H1 (cell line): ENCODE measurements at regions not wholly inside any gene's neighbourhood (a gene's known extent, or its start where the extent isn't known, plus 50 kb on each side); places are given as distances from the start of the nearest gene placed in this dataset.
A peak's percentile ranks its signal among the peaks of the same experiment; 100 is the strongest.

Experiments
- CTCF ChIA-PET: fragments of 300-600 bp; sonication (Branson Sonifier 250); formaldehyde crosslinking; loops from one replicate; lab custom pipeline; 2021; ENCODE audit not compliant: partially characterized antibody; lab: Charles Lee
- POLR2A ChIA-PET: fragments of 300-600 bp; sonication (Branson Sonifier 250); formaldehyde crosslinking; loops from one replicate; lab custom pipeline; 2021; ENCODE audit warnings: inconsistent platforms; ENCODE audit not compliant: partially characterized antibody; lab: Charles Lee
- DNase-seq, 2 experiments: peaks; one replicate each; pipeline versions ENCODE4 v3.0.0 to v3.0.0-alpha.2; 2010 to 2022; ENCODE audit warnings: low spot score in 2 of 2, low read depth in 1 of 2, mixed read lengths in 1 of 2
- FAIRE-seq: peaks from 2 replicates; lab custom pipeline; 2011; peaks lifted over from hg19 to GRCh38; lab: Jason Lieb, UNC
- H2AFZ ChIP-seq: 2 replicates; pipeline ENCODE4 v1.8.1; 2012; ENCODE audit warnings: low read length, inconsistent platforms
- H2AK5ac ChIP-seq: 2 replicates; pipeline ENCODE4 v1.6.1; 2013; ENCODE audit warnings: low read depth, low read length
- H2BK120ac ChIP-seq: replicated peaks from 2 replicates; pipeline ENCODE3; 2013; ENCODE audit warnings: low read depth, low read length, inconsistent platforms
- H2BK12ac ChIP-seq: 2 replicates; pipeline ENCODE4 v1.6.1; 2013; ENCODE audit warnings: low read depth, low read length
- H2BK15ac ChIP-seq: 2 replicates; pipeline ENCODE4 v1.6.1; 2013; ENCODE audit warnings: low read length
- H2BK20ac ChIP-seq: 2 replicates; pipeline ENCODE4 v1.6.1; 2013; ENCODE audit warnings: low read length
- H2BK5ac ChIP-seq: 2 replicates; pipeline ENCODE4 v1.6.1; 2013; ENCODE audit warnings: low read depth, low read length
- H3K14ac ChIP-seq: 2 replicates; pipeline ENCODE4 v1.6.1; 2013; ENCODE audit warnings: inconsistent platforms; ENCODE audit not compliant: insufficient read length
- H3K18ac ChIP-seq: 2 replicates; pipeline ENCODE4 v1.6.1; 2013; ENCODE audit warnings: low read length; ENCODE audit errors: extremely low read depth
- H3K23ac ChIP-seq: 2 replicates; pipeline ENCODE4 v1.6.1; 2013; ENCODE audit warnings: inconsistent platforms; ENCODE audit not compliant: insufficient read length
- H3K23me2 ChIP-seq: 2 replicates; pipeline ENCODE4 v1.6.1; 2013; ENCODE audit warnings: low read depth, low read length
- H3K27ac ChIP-seq: 2 replicates; pipeline ENCODE4 v1.6.1; 2011; ENCODE audit warnings: low read depth, low read length, inconsistent platforms
- H3K27me3 ChIP-seq, 4 experiments: replicated peaks in 1 of 4; 1 replicate in 1 of 4; 2 replicates in 3 of 4; pipeline versions ENCODE4 v1.6.1 to v1.8.1; 2011 to 2013; ENCODE audit warnings: low read length in 3 of 4, mild to moderate bottlenecking in 3 of 4, inconsistent platforms in 2 of 4, mixed read lengths in 2 of 4, moderate library complexity in 1 of 4; ENCODE audit not compliant: control insufficient read depth in 3 of 4, insufficient read depth in 3 of 4; ENCODE audit errors: extremely low read depth in 1 of 4
- H3K36me3 ChIP-seq, 4 experiments: 2 replicates each; pipeline versions ENCODE4 v1.6.1 to v1.8.1; 2011 to 2013; ENCODE audit warnings: mild to moderate bottlenecking in 4 of 4, low read length in 3 of 4, moderate library complexity in 2 of 4, control low read depth in 1 of 4, inconsistent platforms in 1 of 4; ENCODE audit not compliant: insufficient read depth in 4 of 4, control insufficient read depth in 2 of 4
- H3K4ac ChIP-seq: replicated peaks from 2 replicates; pipeline ENCODE3; 2013; ENCODE audit warnings: low read length, low read depth, mixed read lengths, inconsistent platforms; ENCODE audit not compliant: insufficient read length
- H3K4me1 ChIP-seq, 4 experiments: replicated peaks in 1 of 4; 1 replicate in 1 of 4; 2 replicates in 3 of 4; pipeline versions ENCODE4 v1.6.1 to v1.8.1; 2011 to 2013; ENCODE audit warnings: low read length in 3 of 4, inconsistent platforms in 2 of 4, mixed read lengths in 1 of 4; ENCODE audit not compliant: insufficient read depth in 4 of 4, control insufficient read depth in 3 of 4
- H3K4me2 ChIP-seq, 2 experiments: 2 replicates each; pipeline versions ENCODE4 v1.6.1 to v1.8.1; 2011 to 2013; ENCODE audit warnings: low read depth in 2 of 2, low read length in 2 of 2, control low read depth in 1 of 2, inconsistent platforms in 1 of 2, mild to moderate bottlenecking in 1 of 2; ENCODE audit not compliant: insufficient read depth in 1 of 2
- H3K4me3 ChIP-seq, 4 experiments: fragments of 200-600, 300-600 bp in 1 of 4; sonication (generic), shearing (Covaris generic), sonication (Bioruptor Twin) in 1 of 4; 2 replicates each; pipeline versions ENCODE4 v1.5.1 to v1.8.1; 2011 to 2016; ENCODE audit warnings: low read length in 4 of 4, low read depth in 3 of 4, control low read depth in 2 of 4, inconsistent platforms in 2 of 4, mild to moderate bottlenecking in 2 of 4, mixed read lengths in 1 of 4, moderate library complexity in 1 of 4; ENCODE audit not compliant: insufficient read depth in 2 of 4; ENCODE audit errors: extremely low read depth in 1 of 4
- H3K56ac ChIP-seq: replicated peaks from 2 replicates; pipeline ENCODE3; 2013; ENCODE audit warnings: low read depth, mild to moderate bottlenecking, mixed read lengths, low read length, inconsistent platforms; ENCODE audit not compliant: insufficient read length
- H3K79me1 ChIP-seq: 2 replicates; pipeline ENCODE4 v1.6.1; 2013; ENCODE audit warnings: low read depth, low read length, control low read depth
- H3K79me2 ChIP-seq, 2 experiments: 2 replicates each; pipeline versions ENCODE4 v1.6.1 to v1.8.1; 2012 to 2013; ENCODE audit warnings: low read length in 2 of 2, mild to moderate bottlenecking in 2 of 2, inconsistent platforms in 1 of 2; ENCODE audit not compliant: insufficient read depth in 2 of 2, control insufficient read depth in 1 of 2
- H3K9ac ChIP-seq, 4 experiments: replicated peaks in 1 of 4; 1 replicate in 1 of 4; 2 replicates in 3 of 4; pipeline versions ENCODE4 v1.6.1 to v1.8.1; 2011 to 2013; ENCODE audit warnings: low read depth in 3 of 4, low read length in 3 of 4, control low read depth in 2 of 4, mild to moderate bottlenecking in 2 of 4, moderate library complexity in 2 of 4, inconsistent platforms in 1 of 4; ENCODE audit errors: extremely low read depth in 1 of 4
- H3K9me3 ChIP-seq, 2 experiments: 2 replicates each; pipeline versions ENCODE4 v1.6.1 to v1.8.1; 2012 to 2013; ENCODE audit warnings: mild to moderate bottlenecking in 2 of 2, moderate library complexity in 2 of 2, control low read depth in 1 of 2, inconsistent platforms in 1 of 2, low read depth in 1 of 2, low read length in 1 of 2, mixed read lengths in 1 of 2; ENCODE audit not compliant: insufficient read depth in 2 of 2
- H4K20me1 ChIP-seq, 2 experiments: replicated peaks in 1 of 2; 2 replicates each; pipeline versions ENCODE3 to v1.8.1; 2011 to 2013; ENCODE audit warnings: inconsistent platforms in 2 of 2, low read length in 2 of 2, mild to moderate bottlenecking in 1 of 2; ENCODE audit not compliant: insufficient read depth in 2 of 2, control insufficient read depth in 1 of 2
- H4K5ac ChIP-seq: 2 replicates; pipeline ENCODE4 v1.6.1; 2013; ENCODE audit warnings: low read length, low read depth, mixed read lengths, inconsistent platforms; ENCODE audit not compliant: insufficient read length
- H4K8ac ChIP-seq: 2 replicates; pipeline ENCODE4 v1.8.0; 2013; ENCODE audit warnings: mild to moderate bottlenecking, moderate library complexity, low read length, inconsistent platforms; ENCODE audit not compliant: insufficient read depth; ENCODE audit errors: extremely low read depth
- H4K91ac ChIP-seq: replicated peaks from 2 replicates; pipeline ENCODE3; 2013; ENCODE audit warnings: low read length, mixed read lengths, inconsistent platforms; ENCODE audit not compliant: insufficient read length
- ATF2 ChIP-seq: IDR thresholded peaks from 2 replicates; pipeline ENCODE4 v1.6.1; 2012; ENCODE audit warnings: low read length, inconsistent platforms
- BCL11A ChIP-seq, 2 experiments: IDR thresholded peaks; one replicate each; pipeline ENCODE4 v1.6.1; 2011; ENCODE audit warnings: low read depth in 2 of 2, low read length in 2 of 2, mild to moderate bottlenecking in 2 of 2
- EGR1 ChIP-seq: IDR thresholded peaks from 2 replicates; pipeline ENCODE4 v1.6.1; 2011; ENCODE audit warnings: low read depth, low read length, borderline replicate concordance
- GABPA ChIP-seq: IDR thresholded peaks from 2 replicates; pipeline ENCODE4 v1.6.1; 2011; ENCODE audit warnings: mild to moderate bottlenecking, low read length, moderate library complexity, borderline replicate concordance; ENCODE audit not compliant: insufficient read depth
- SRF ChIP-seq: IDR thresholded peaks from 2 replicates; pipeline ENCODE4 v1.6.1; 2011; ENCODE audit warnings: mild to moderate bottlenecking, low read depth, low read length, moderate library complexity
- WGBS, 2 experiments: shearing (Covaris generic) in 1 of 2; methylation state at CpG; one replicate each; pipeline versions ENCODE4 v1.1.6 to v1.1.7; 2013 to 2015; ENCODE audit warnings: low lambda C conversion rate in 2 of 2, mixed read lengths in 2 of 2, inconsistent platforms in 1 of 2, low coverage in 1 of 2, missing lambda C conversion rate in 1 of 2; ENCODE audit not compliant: insufficient replicate concordance in 2 of 2, insufficient coverage in 1 of 2, insufficient read length in 1 of 2; ENCODE audit errors: extremely low coverage in 1 of 2, missing lambda C conversion rate in 1 of 2; 5-methylcytosine and 5-hydroxymethylcytosine counted together

- TF ChIP-seq EGR1 (no peak), ATF2 (no peak), GABPA (no peak), SRF (no peak), BCL11A (IDR thresholded peaks at IDR 0.05; ENCODE audit: low read depth in 2 of 2, low read length in 2 of 2) (no peak)
- no peak overlapping the region for H3K9ac ChIP-seq
- H3K4me1 ChIP-seq, result peaks cover 0 to 5% (median 0%) of the 10 kb centered on the region in 4 experiments; a peak in 3 of 7 replicates
- no peak overlapping the region for H3K4ac ChIP-seq
- no peaks in the 10 kb centered on the region for H3K79me1 ChIP-seq
- no peak for DNase-seq
- H3K79me2 ChIP-seq, result no peaks in the 10 kb centered on the region
- no peaks in the 10 kb centered on the region for H3K23me2 ChIP-seq
- H2BK20ac ChIP-seq, result no peak overlapping the region
- H3K23ac ChIP-seq, result no peak overlapping the region
- H3K14ac ChIP-seq, result no peak overlapping the region
- H4K8ac ChIP-seq, result no peak overlapping the region
- 0 out of 8 replicates have a peak overlapping the region, but pooled peaks of 1 of the 4 experiments have one; percentile 7 for H3K4me3 ChIP-seq
- H3K36me3 ChIP-seq, result peaks cover 0 to 10% (median under 1%) of the 10 kb centered on the region in 4 experiments; a peak in 3 of 8 replicates
- H4K20me1 ChIP-seq, result no peaks in the 10 kb centered on the region
- peak overlapping the region; percentile 45; the same call in 1 of the 2 replicates for H2AFZ ChIP-seq
- WGBS, 2 experiments, result 100% methylated on average over 1 of the region's 1 CpG; no CpG with 5 or more reads in 1 of the 2 experiments
- no peak overlapping the region for H2BK15ac ChIP-seq
- ChIA-PET CTCF (interaction anchor here (0.6 to 3.0 kb wide), 2 partner anchors 10 to 1102 kb away, joined by 3 to 12 read pairs; no protein-coding TSS in a partner anchor), POLR2A (no interaction called here)
- H2AK5ac ChIP-seq, result no peak overlapping the region
- H3K27me3 ChIP-seq, result no peaks in the 10 kb centered on the region
- peaks cover 9 to 12% of the 10 kb centered on the region in 2 experiments; a peak in 2 of 4 replicates for H3K9me3 ChIP-seq
- H3K4me2 ChIP-seq, result no peak overlapping the region
- H2BK120ac ChIP-seq, result peak overlapping the region; percentile 83
- no peak overlapping the region for H4K91ac ChIP-seq
- no peak for FAIRE-seq
- H3K27ac ChIP-seq, result 0 out of 2 replicates have a peak overlapping the region, but pooled peaks have one; percentile 3
- no peak overlapping the region for H2BK12ac ChIP-seq
- H3K56ac ChIP-seq, result no peak overlapping the region
- no peak overlapping the region for H3K18ac ChIP-seq
- peak overlapping the region; percentile 38; the same call in 1 of the 2 replicates for H2BK5ac ChIP-seq
- H4K5ac ChIP-seq, result peak overlapping the region; percentile 67
Observed at GRCh38 chr4:130573742-130574141, 1477.8 kb downstream of the C4orf33 start.
